Activated naive CD4-positive, alpha-beta T cell treated with anti-CD3 and anti-CD28 coated beads, Interleukin-2, amount 50 U/mL, for 24 hours (primary cell): ENCODE measurements at regions not wholly inside any gene's neighbourhood (a gene's known extent, or its start where the extent isn't known, plus 50 kb on each side); places are given as distances from the start of the nearest gene placed in this dataset.

Source experiments
- H3K27ac Mint-ChIP-seq: one replicate; pipeline ENCODE4 v1.8.0; 2021; ENCODE audit warnings: mild to moderate bottlenecking, mixed read lengths
- H3K27me3 Mint-ChIP-seq: one replicate; pipeline ENCODE4 v1.8.0; 2021; ENCODE audit warnings: mixed read lengths
- H3K36me3 Mint-ChIP-seq: one replicate; pipeline ENCODE4 v1.8.0; 2021; ENCODE audit warnings: mixed read lengths
- H3K4me1 Mint-ChIP-seq: one replicate; pipeline ENCODE4 v1.8.0; 2021; ENCODE audit warnings: mixed read lengths
- H3K4me3 Mint-ChIP-seq: one replicate; pipeline ENCODE4 v1.8.0; 2021; ENCODE audit warnings: mild to moderate bottlenecking, mixed read lengths
- H3K9me3 Mint-ChIP-seq: one replicate; pipeline ENCODE4 v1.8.0; 2021; ENCODE audit warnings: mixed read lengths

GRCh38 chr14:98888927-98889835, 382.8 kb downstream of the BCL11B start:
- peak overlapping the region; percentile 31 for H3K27ac Mint-ChIP-seq
- H3K4me1 Mint-ChIP-seq: peaks cover 15% of the 10 kb centered on the region
- H3K9me3 Mint-ChIP-seq: no peaks in the 10 kb centered on the region
- no peaks in the 10 kb centered on the region for H3K27me3 Mint-ChIP-seq
- H3K36me3 Mint-ChIP-seq: peaks cover 5% of the 10 kb centered on the region
- H3K4me3 Mint-ChIP-seq: no peak overlapping the region

GRCh38 chr14:98889836-98890185, 382.2 kb downstream of the BCL11B start:
- Mint-ChIP-seq H3K36me3 (peaks cover 5% of the 10 kb centered on the region), H3K9me3 (no peaks in the 10 kb centered on the region), H3K4me3 (no peak overlapping the region), H3K4me1 (peaks cover 15% of the 10 kb centered on the region), H3K27me3 (no peaks in the 10 kb centered on the region), H3K27ac (no peak overlapping the region)

- Mint-ChIP-seq H3K9me3 (no peaks in the 10 kb centered on the region), H3K27me3 (no peaks in the 10 kb centered on the region), H3K36me3 (peaks cover 1% of the 10 kb centered on the region)
These were observed 381.2 kb downstream of the BCL11B start for GRCh38 chr14:98890556-98891340.

DNA sequence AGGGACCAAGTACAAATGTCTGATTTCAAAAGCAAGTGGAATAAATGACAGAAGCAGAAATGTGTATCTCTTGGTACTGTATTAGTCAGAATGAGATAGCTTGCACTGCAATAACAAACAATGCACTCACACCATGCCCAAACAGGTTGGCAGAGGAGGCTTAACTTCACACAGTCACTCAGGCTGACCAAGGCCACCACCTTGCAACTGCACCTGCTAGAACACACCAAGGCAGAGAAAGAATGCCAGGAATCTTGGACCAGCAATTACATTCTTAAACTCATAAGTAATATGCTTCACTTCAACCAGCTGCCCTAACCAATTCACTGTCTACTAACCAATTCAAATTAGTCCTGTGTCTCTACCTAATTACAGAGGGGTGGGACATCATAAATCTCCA, 378.3 kb downstream of the BCL11B start:
- Mint-ChIP-seq H3K4me1 (peaks cover 5% of the 10 kb centered on the region), H3K9me3 (no peaks in the 10 kb centered on the region), H3K27me3 (no peaks in the 10 kb centered on the region), H3K27ac (no peak overlapping the region), H3K36me3 (no peaks in the 10 kb centered on the region), H3K4me3 (no peak overlapping the region)

More at GRCh38 chr14:98890556-98891340, 381.2 kb downstream of the BCL11B start:
- Mint-ChIP-seq H3K4me1 (peaks cover 15% of the 10 kb centered on the region), H3K27ac (no peak overlapping the region), H3K4me3 (no peak overlapping the region)

DNA sequence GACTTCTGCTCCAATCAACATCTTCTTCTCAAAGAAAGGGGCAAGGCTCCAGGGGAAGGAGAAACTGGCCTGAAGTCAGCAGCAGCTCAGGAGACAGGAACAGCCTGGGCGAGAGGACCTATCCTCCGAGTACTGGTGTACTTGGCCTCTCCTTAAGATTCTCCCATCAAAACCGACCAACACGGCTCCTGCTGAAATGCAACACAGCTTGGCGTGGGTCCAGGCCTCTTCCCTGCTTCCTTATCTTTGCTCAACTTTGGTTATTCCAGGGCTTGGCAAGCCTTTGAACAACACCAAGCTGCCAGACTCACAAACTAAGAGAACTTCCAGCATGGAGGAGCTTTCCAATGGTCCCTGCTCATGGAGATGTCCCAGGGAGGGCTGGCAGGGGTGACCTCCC, 377.4 kb downstream of the BCL11B start:
- H3K27ac Mint-ChIP-seq: no peak overlapping the region
- H3K4me1 Mint-ChIP-seq: no peaks in the 10 kb centered on the region
- H3K36me3 Mint-ChIP-seq: no peaks in the 10 kb centered on the region
- no peaks in the 10 kb centered on the region for H3K9me3 Mint-ChIP-seq
- H3K4me3 Mint-ChIP-seq: no peak overlapping the region
- no peaks in the 10 kb centered on the region for H3K27me3 Mint-ChIP-seq

DNA sequence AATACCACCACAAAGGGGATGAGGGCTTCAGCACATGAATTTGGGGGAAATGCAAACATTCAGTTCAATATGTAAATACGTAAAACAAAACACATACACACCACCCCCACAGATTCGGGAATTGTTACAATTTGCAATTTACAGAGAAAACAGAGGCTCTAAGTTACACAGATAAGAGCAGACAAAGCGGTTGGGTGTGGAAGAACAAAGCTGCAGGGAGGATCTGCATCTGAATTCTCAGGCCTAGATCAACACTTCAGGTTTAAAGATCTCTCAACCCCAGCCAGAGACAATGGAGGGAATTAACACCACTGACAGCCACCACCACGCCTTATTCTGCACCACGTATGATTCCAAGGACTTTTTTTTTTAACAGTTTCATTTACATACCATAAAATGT, 375.5 kb downstream of the BCL11B start:
- Mint-ChIP-seq H3K4me1 (no peaks in the 10 kb centered on the region), H3K27me3 (no peaks in the 10 kb centered on the region), H3K4me3 (no peak overlapping the region), H3K27ac (no peak overlapping the region), H3K9me3 (no peaks in the 10 kb centered on the region), H3K36me3 (no peaks in the 10 kb centered on the region)

DNA sequence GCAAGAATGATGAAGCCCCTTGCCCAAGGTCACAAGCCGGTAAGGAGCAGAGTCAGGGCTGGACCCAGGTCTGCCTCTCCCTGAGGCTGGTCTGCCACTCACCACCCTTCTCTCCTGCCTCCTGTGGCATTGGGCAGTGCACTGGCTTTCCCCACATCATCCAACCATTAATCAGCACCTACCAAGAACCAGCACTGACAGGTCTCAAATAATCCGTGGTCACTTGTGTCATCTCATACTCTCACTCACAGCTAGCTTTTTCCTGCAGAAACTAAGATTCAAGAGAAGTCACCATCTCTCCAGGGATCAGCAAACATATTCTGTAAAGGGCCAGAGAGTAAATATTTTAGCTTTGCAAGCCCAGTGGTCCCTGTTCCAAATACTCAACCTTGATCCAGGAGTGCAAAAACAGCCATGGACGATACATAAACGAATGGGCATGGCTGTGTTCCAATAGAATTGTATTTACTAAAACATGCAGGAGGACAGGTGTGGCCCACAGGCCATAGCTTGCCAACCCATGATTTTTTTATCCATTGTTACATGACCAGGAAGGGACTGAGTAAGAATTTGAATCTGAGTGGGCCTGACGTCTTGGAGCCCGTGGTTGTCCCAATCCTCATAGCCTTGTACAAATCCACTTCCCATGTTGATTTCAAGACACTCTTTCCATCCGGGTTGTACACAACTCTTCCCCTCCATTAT, 374.2 kb downstream of the BCL11B start:
- no peak overlapping the region for H3K4me3 Mint-ChIP-seq

GRCh38 chr14:98899441-98899840, 372.6 kb downstream of the BCL11B start:
- Mint-ChIP-seq H3K27me3 (no peaks in the 10 kb centered on the region), H3K36me3 (no peaks in the 10 kb centered on the region), H3K9me3 (no peaks in the 10 kb centered on the region), H3K4me1 (peaks cover under 1% of the 10 kb centered on the region), H3K4me3 (no peak overlapping the region), H3K27ac (no peak overlapping the region)

More for the DNA sequence above, 374.2 kb downstream of the BCL11B start:
- Mint-ChIP-seq H3K4me1 (no peaks in the 10 kb centered on the region), H3K36me3 (no peaks in the 10 kb centered on the region), H3K9me3 (no peaks in the 10 kb centered on the region), H3K27me3 (no peaks in the 10 kb centered on the region), H3K27ac (no peak overlapping the region)

DNA sequence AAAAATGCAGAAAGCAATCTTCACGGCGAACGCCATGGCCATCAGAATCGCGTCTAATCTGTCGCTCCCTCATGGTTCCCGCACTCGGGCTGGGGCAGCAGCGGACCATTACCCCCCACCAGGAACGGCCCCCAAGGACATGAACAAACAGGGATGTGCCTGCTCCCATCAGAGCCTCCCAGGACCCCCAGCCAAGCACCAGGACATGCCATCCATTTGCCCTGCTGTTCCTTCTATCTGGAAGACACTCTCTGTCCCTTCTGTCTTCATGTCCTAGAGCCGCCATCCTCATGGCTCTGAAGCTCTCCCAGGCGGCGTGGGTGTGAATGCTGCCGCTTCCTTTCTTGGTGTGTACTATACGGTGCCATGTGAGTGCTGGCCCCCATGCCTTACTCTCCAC, 371.8 kb downstream of the BCL11B start:
- Mint-ChIP-seq H3K4me1 (peaks cover 3% of the 10 kb centered on the region), H3K27me3 (no peaks in the 10 kb centered on the region), H3K27ac (no peak overlapping the region), H3K9me3 (no peaks in the 10 kb centered on the region), H3K4me3 (no peak overlapping the region), H3K36me3 (no peaks in the 10 kb centered on the region)

GRCh38 chr14:98900798-98901197, 371.2 kb downstream of the BCL11B start:
- no peaks in the 10 kb centered on the region for H3K9me3 Mint-ChIP-seq
- no peaks in the 10 kb centered on the region for H3K27me3 Mint-ChIP-seq
- H3K27ac Mint-ChIP-seq: no peak overlapping the region
- no peaks in the 10 kb centered on the region for H3K36me3 Mint-ChIP-seq
- no peak overlapping the region for H3K4me3 Mint-ChIP-seq
- peaks cover 3% of the 10 kb centered on the region for H3K4me1 Mint-ChIP-seq

DNA sequence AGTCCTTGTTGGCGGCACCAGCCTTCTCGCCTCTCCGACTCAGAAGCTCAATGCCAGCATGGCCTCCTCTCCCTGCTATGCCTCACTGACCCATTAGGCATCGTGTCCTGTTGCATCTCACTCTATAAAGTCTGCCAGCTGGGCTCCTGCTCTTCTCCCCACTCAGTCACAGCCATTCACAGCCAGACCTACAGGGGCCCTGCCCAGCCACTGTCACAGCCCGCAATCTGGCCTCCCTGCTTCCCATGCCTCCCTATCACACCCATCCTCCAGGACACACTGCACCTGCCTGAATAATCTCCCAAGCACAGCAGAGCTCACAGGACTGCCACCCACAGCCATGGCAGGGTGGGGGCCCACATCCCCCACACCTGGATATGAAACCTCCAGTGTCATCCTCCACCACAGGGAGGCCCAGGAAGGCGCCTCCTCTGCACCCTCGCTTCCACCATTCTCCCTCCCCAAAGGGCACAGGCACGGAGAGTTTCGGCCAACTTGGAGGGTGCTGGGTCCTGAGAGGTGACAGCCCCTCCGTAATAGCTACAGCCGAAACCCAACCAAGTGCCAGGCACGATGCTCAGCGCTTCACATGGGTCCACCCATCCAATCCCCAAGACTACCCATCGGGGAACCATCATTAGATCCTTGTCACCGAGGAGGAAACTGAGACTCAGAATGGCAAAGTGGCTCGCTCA, 370.3 kb downstream of the BCL11B start:
- H3K27me3 Mint-ChIP-seq: no peaks in the 10 kb centered on the region
- H3K4me1 Mint-ChIP-seq: peaks cover 3% of the 10 kb centered on the region
- no peaks in the 10 kb centered on the region for H3K36me3 Mint-ChIP-seq
- no peaks in the 10 kb centered on the region for H3K9me3 Mint-ChIP-seq
- no peak overlapping the region for H3K4me3 Mint-ChIP-seq
- no peak overlapping the region for H3K27ac Mint-ChIP-seq

DNA sequence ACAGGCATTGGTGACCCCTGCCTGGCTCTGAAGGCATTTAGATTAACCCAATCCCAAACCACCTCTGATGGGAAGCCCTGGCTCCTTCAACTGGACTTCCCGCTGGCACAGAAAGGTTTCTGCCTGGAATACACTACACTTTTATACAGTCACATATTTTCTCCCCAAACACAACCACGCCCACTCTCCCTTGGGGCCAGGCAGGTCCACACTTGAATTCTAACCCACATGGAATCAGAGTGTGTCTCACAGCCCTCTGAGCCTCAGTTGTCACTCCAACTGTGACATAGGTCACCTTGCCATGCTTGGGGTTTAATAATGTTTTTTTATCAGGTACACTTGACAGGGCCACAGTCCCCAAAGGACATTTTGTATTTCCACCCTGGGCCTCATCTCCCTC, 368.6 kb downstream of the BCL11B start:
- H3K4me3 Mint-ChIP-seq: no peak overlapping the region
- H3K36me3 Mint-ChIP-seq: no peaks in the 10 kb centered on the region
- peaks cover 6% of the 10 kb centered on the region for H3K4me1 Mint-ChIP-seq
- H3K27ac Mint-ChIP-seq: no peak overlapping the region
- H3K27me3 Mint-ChIP-seq: no peaks in the 10 kb centered on the region
- H3K9me3 Mint-ChIP-seq: no peaks in the 10 kb centered on the region

GRCh38 chr14:98904677-98905076, 367.3 kb downstream of the BCL11B start:
- no peak overlapping the region for H3K4me3 Mint-ChIP-seq
- H3K36me3 Mint-ChIP-seq: no peaks in the 10 kb centered on the region
- no peaks in the 10 kb centered on the region for H3K9me3 Mint-ChIP-seq
- H3K27me3 Mint-ChIP-seq: no peaks in the 10 kb centered on the region
- no peak overlapping the region for H3K27ac Mint-ChIP-seq
- peaks cover 6% of the 10 kb centered on the region for H3K4me1 Mint-ChIP-seq

DNA sequence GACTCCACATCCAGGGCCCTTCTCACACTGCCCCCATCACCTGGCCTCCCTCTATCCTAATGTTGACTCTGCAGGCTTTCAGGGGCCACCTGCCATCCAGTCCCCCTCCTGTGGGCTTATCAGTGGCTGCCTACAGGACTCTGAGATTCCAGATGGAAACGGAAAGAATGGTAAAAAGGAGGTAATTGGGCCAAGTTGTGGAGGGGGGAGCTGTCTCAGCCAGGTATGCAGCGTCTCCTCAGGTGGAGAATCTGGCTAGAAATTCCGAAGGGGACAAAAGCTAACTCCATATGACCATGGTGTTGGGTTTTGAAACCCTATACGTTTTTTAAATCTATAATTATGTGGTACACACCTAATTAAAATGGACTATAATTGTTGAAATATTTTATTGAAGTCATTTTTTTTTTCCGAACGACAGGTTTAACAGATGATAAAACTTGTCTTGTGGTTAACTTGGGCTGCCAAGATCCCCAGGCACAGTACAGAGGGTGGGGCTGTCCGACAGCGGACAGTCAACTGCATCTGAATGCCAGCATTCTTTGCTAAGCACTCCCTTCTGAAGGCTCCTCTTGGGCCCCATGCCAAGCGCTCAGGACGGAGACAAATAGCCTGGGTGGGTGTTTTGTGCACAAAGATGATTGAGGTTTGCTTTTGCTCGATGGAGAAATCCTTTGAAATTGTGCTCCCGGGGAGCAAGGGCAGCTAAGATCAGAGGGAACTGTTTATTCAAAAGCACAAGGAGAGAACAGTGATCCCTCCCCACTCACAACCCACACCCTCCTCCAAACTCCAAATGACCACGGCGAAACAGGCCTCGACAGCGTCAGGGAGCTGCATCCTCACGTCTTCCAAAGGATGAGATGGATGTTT, 365.6 kb downstream of the BCL11B start:
- H3K4me1 Mint-ChIP-seq: peaks cover 14% of the 10 kb centered on the region
- H3K4me3 Mint-ChIP-seq: no peak overlapping the region
- no peaks in the 10 kb centered on the region for H3K36me3 Mint-ChIP-seq
- no peak overlapping the region for H3K27ac Mint-ChIP-seq
- no peaks in the 10 kb centered on the region for H3K9me3 Mint-ChIP-seq
- no peaks in the 10 kb centered on the region for H3K27me3 Mint-ChIP-seq
